ENCODE measurements at regions not wholly inside any gene's neighbourhood (a gene's known extent, or its start where the extent isn't known, plus 50 kb on each side); places are given as distances from the start of the nearest gene placed in this dataset.

DNA sequence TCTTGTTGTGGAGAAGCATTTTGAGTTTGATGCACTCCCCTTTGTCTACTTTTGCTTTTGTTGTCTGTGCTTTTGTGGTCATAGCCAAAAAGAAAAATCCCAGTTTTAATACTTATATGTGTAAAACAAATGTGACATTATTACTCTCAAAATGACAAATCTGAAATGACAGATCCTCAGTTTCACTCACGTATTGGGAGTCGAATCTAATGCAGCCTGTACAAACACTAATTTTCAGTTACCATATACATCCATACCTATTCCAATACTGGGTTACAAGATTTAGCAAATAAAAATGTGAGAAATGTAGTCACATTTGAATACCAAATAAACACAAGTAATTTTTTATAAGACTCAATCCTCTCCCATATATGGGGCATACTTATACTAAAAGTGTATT is 148.2 kb upstream of the ZNF516 start:
- Histone ChIP-seq H3K4me1 (ENCODE audit: control insufficient read depth, insufficient read depth, low read length) (no peaks in the 10 kb centered on the region), H3K4me3 (ENCODE audit: low read depth in 2 of 2, low read length in 2 of 2) (no peak overlapping the region), H3K27me3 (ENCODE audit: control insufficient read depth, insufficient read depth, low read length) (peaks cover under 1% of the 10 kb centered on the region; the same call in 1 of the 2 replicates), H3K36me3 (ENCODE audit: control insufficient read depth, insufficient read depth, low read length) (no peaks in the 10 kb centered on the region), H3K9me3 (ENCODE audit: control insufficient read depth, insufficient read depth, low read depth, low read length) (no peaks in the 10 kb centered on the region), H3K27ac (ENCODE audit: low read length) (no peak overlapping the region)
- ChIA-PET POLR2A (no interaction called here), CTCF (no interaction called here)
- ATAC-seq (no peak), DNase-seq (ENCODE audit: low read depth, low spot score) (no peak)
- in situ Hi-C loops (cut with HindIII; ENCODE audit: low pct_unique_long_range_greater_than_20kb, low sequenced_read_pairs) = no loop called here
- no TSS peak for BruUV-seq (replicated peaks)
- intact Hi-C loops (cut with micrococcal nuclease; ENCODE audit: unreplicated experiment) = no loop called here
- TF ChIP-seq TCF7L2 (IDR thresholded peaks at IDR 0.05; ENCODE audit: low read depth, low read length) (no peak), POLR2AphosphoS5 (IDR thresholded peaks at IDR 0.05; ENCODE audit: low read depth, low read length) (no peak), SIN3A (IDR thresholded peaks at IDR 0.05; ENCODE audit: borderline replicate concordance, insufficient read depth, low read depth, low read length) (no peak)
- TF ChIP-seq, protein P1, sequence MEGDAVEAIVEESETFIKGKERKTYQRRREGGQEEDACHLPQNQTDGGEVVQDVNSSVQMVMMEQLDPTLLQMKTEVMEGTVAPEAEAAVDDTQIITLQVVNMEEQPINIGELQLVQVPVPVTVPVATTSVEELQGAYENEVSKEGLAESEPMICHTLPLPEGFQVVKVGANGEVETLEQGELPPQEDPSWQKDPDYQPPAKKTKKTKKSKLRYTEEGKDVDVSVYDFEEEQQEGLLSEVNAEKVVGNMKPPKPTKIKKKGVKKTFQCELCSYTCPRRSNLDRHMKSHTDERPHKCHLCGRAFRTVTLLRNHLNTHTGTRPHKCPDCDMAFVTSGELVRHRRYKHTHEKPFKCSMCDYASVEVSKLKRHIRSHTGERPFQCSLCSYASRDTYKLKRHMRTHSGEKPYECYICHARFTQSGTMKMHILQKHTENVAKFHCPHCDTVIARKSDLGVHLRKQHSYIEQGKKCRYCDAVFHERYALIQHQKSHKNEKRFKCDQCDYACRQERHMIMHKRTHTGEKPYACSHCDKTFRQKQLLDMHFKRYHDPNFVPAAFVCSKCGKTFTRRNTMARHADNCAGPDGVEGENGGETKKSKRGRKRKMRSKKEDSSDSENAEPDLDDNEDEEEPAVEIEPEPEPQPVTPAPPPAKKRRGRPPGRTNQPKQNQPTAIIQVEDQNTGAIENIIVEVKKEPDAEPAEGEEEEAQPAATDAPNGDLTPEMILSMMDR (IDR thresholded peaks at IDR 0.05) = no peak
- TF ChIP-seq, protein P2, sequence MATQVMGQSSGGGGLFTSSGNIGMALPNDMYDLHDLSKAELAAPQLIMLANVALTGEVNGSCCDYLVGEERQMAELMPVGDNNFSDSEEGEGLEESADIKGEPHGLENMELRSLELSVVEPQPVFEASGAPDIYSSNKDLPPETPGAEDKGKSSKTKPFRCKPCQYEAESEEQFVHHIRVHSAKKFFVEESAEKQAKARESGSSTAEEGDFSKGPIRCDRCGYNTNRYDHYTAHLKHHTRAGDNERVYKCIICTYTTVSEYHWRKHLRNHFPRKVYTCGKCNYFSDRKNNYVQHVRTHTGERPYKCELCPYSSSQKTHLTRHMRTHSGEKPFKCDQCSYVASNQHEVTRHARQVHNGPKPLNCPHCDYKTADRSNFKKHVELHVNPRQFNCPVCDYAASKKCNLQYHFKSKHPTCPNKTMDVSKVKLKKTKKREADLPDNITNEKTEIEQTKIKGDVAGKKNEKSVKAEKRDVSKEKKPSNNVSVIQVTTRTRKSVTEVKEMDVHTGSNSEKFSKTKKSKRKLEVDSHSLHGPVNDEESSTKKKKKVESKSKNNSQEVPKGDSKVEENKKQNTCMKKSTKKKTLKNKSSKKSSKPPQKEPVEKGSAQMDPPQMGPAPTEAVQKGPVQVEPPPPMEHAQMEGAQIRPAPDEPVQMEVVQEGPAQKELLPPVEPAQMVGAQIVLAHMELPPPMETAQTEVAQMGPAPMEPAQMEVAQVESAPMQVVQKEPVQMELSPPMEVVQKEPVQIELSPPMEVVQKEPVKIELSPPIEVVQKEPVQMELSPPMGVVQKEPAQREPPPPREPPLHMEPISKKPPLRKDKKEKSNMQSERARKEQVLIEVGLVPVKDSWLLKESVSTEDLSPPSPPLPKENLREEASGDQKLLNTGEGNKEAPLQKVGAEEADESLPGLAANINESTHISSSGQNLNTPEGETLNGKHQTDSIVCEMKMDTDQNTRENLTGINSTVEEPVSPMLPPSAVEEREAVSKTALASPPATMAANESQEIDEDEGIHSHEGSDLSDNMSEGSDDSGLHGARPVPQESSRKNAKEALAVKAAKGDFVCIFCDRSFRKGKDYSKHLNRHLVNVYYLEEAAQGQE (IDR thresholded peaks at IDR 0.05; ENCODE audit: insufficient read depth in 1 of 2, low read depth in 2 of 2, low read length in 1 of 2) = no peak

DNA sequence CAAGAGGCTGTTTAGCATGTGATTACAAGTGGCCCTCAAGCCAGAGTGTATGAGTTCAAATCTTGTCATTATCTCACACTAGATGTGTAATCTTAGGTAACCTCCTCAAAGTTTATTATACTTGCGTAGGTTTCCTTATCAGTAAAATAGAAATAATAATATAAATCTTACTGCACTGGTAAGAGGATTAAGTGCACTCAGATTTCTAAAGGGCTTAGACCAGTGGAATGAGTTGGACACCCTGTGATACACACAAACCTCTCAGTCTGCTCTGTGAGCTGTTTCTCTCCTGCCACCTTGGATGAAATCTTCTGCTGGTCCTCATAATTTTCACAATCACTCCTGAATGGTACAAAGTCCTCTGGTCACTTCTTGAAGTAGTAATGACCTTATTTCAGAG is 145.4 kb upstream of the ZNF516 start:
- POLR2A ChIA-PET = no interaction called here
- no peak overlapping the region for H3K4me3 ChIP-seq (ENCODE audit: low read depth in 2 of 2, low read length in 2 of 2)
- CTCF ChIA-PET = no interaction called here
- no peaks in the 10 kb centered on the region for H3K36me3 ChIP-seq (ENCODE audit: control insufficient read depth, insufficient read depth, low read length)
- no peak for DNase-seq (ENCODE audit: low read depth, low spot score)
- no peaks in the 10 kb centered on the region for H3K4me1 ChIP-seq (ENCODE audit: control insufficient read depth, insufficient read depth, low read length)
- H3K27me3 ChIP-seq (ENCODE audit: control insufficient read depth, insufficient read depth, low read length) = no peaks in the 10 kb centered on the region
- H3K27ac ChIP-seq (ENCODE audit: low read length) = no peak overlapping the region
- no peaks in the 10 kb centered on the region for H3K9me3 ChIP-seq (ENCODE audit: control insufficient read depth, insufficient read depth, low read depth, low read length)
- intact Hi-C loops (cut with micrococcal nuclease; ENCODE audit: unreplicated experiment) (no loop called here), in situ Hi-C loops (cut with HindIII; ENCODE audit: low pct_unique_long_range_greater_than_20kb, low sequenced_read_pairs) (no loop called here)
- no TSS peak for BruUV-seq (replicated peaks)
- no peak for ATAC-seq
- TF ChIP-seq, protein P1 (IDR thresholded peaks at IDR 0.05) = no peak
- TF ChIP-seq, protein P2 (IDR thresholded peaks at IDR 0.05; ENCODE audit: insufficient read depth in 1 of 2, low read depth in 2 of 2, low read length in 1 of 2) = no peak
- no peak for TF ChIP-seq TCF7L2 (IDR thresholded peaks at IDR 0.05; ENCODE audit: low read depth, low read length)
- TF ChIP-seq POLR2AphosphoS5 (IDR thresholded peaks at IDR 0.05; ENCODE audit: low read depth, low read length) = no peak
- no peak for TF ChIP-seq SIN3A (IDR thresholded peaks at IDR 0.05; ENCODE audit: borderline replicate concordance, insufficient read depth, low read depth, low read length)
